ENCODE measurements at regions not wholly inside any gene's neighbourhood (a gene's known extent, or its start where the extent isn't known, plus 50 kb on each side); places are given as distances from the start of the nearest gene placed in this dataset.

- H3K4me1 ChIP-seq: no peaks in the 10 kb centered on the region
- H3K9me3 ChIP-seq: no peaks in the 10 kb centered on the region
- intact Hi-C loops (cut with DNase I): no loop called here
- TF ChIP-seq CTCF (IDR thresholded peaks at IDR 0.05): no peak
- DNase-seq (no peak), ATAC-seq (no peak)
- no peak overlapping the region for H3K4me3 ChIP-seq
- no peaks in the 10 kb centered on the region for H3K36me3 ChIP-seq
- no peaks in the 10 kb centered on the region for H3K27me3 ChIP-seq (ENCODE audit: low read depth)
- H3K27ac ChIP-seq: no peak overlapping the region
Measured at GRCh38 chr1:60888126-60888525, 194.2 kb upstream of the NFIA start.

- intact Hi-C loops (cut with DNase I): no loop called here
- Histone ChIP-seq H3K36me3 (no peaks in the 10 kb centered on the region), H3K9me3 (no peaks in the 10 kb centered on the region), H3K27ac (no peak overlapping the region), H3K4me1 (no peaks in the 10 kb centered on the region), H3K4me3 (no peak overlapping the region), H3K27me3 (ENCODE audit: low read depth) (no peaks in the 10 kb centered on the region)
- TF ChIP-seq CTCF (IDR thresholded peaks at IDR 0.05): no peak
- no peak for DNase-seq
- no peak for ATAC-seq
Measured at GRCh38 chr1:60886793-60887331, 195.5 kb upstream of the NFIA start.

- DNase-seq (no peak), ATAC-seq (no peak)
- no peaks in the 10 kb centered on the region for H3K4me1 ChIP-seq
- no peaks in the 10 kb centered on the region for H3K27me3 ChIP-seq (ENCODE audit: low read depth)
- no peak for TF ChIP-seq CTCF (IDR thresholded peaks at IDR 0.05)
- no peaks in the 10 kb centered on the region for H3K9me3 ChIP-seq
- H3K4me3 ChIP-seq: no peak overlapping the region
- no peaks in the 10 kb centered on the region for H3K36me3 ChIP-seq
- intact Hi-C loops (cut with DNase I): no loop called here
- no peak overlapping the region for H3K27ac ChIP-seq
Measured at GRCh38 chr1:60886090-60886489, 196.3 kb upstream of the NFIA start.

- Histone ChIP-seq H3K36me3 (no peaks in the 10 kb centered on the region), H3K4me1 (no peaks in the 10 kb centered on the region), H3K9me3 (no peaks in the 10 kb centered on the region), H3K4me3 (no peak overlapping the region), H3K27ac (no peak overlapping the region), H3K27me3 (ENCODE audit: low read depth) (no peaks in the 10 kb centered on the region)
- DNase-seq (no peak), ATAC-seq (no peak)
- no peak for TF ChIP-seq CTCF (IDR thresholded peaks at IDR 0.05)
- intact Hi-C loops (cut with DNase I): no loop called here
Measured at GRCh38 chr1:60880202-60880601, 202.2 kb upstream of the NFIA start.

GRCh38 chr1:60878323-60878722, 204.0 kb upstream of the NFIA start:
- Histone ChIP-seq H3K4me3 (no peak overlapping the region), H3K9me3 (no peaks in the 10 kb centered on the region), H3K27ac (no peak overlapping the region), H3K36me3 (no peaks in the 10 kb centered on the region), H3K4me1 (no peaks in the 10 kb centered on the region), H3K27me3 (ENCODE audit: low read depth) (no peaks in the 10 kb centered on the region)
- DNase-seq (no peak), ATAC-seq (no peak)
- intact Hi-C loops (cut with DNase I): no loop called here
- TF ChIP-seq CTCF (IDR thresholded peaks at IDR 0.05): no peak

GRCh38 chr1:60877376-60877775, 205.0 kb upstream of the NFIA start:
- Histone ChIP-seq H3K4me1 (no peaks in the 10 kb centered on the region), H3K36me3 (no peaks in the 10 kb centered on the region), H3K4me3 (no peak overlapping the region), H3K27ac (no peak overlapping the region), H3K27me3 (ENCODE audit: low read depth) (no peaks in the 10 kb centered on the region), H3K9me3 (no peaks in the 10 kb centered on the region)
- intact Hi-C loops (cut with DNase I): no loop called here
- no peak for TF ChIP-seq CTCF (IDR thresholded peaks at IDR 0.05)
- DNase-seq (no peak), ATAC-seq (no peak)
